Body of pancreas (tissue), 4 donors: ENCODE measurements at regions not wholly inside any gene's neighbourhood (a gene's known extent, or its start where the extent isn't known, plus 50 kb on each side); places are given as distances from the start of the nearest gene placed in this dataset.

Experiments used
- POLR2A ChIP-seq, 3 donors: fragments of 450-650 bp; IDR thresholded peaks; one replicate each; pipeline ENCODE4 v1.6.1; 2016; ENCODE audit warnings: antibody characterized with exemption in 3 of 3, mild to moderate bottlenecking in 2 of 3
- TF ChIP-seq, protein P1 (sequence below), 7 experiments: fragments of 450-650 bp in 4 of 7; fragments of 200-600 bp in 3 of 7; sonication (generic) in 3 of 7; IDR thresholded peaks; one replicate each; pipeline ENCODE4 v1.5.1; 2016 to 2019; ENCODE audit warnings: antibody characterized with exemption in 7 of 7

DNA sequence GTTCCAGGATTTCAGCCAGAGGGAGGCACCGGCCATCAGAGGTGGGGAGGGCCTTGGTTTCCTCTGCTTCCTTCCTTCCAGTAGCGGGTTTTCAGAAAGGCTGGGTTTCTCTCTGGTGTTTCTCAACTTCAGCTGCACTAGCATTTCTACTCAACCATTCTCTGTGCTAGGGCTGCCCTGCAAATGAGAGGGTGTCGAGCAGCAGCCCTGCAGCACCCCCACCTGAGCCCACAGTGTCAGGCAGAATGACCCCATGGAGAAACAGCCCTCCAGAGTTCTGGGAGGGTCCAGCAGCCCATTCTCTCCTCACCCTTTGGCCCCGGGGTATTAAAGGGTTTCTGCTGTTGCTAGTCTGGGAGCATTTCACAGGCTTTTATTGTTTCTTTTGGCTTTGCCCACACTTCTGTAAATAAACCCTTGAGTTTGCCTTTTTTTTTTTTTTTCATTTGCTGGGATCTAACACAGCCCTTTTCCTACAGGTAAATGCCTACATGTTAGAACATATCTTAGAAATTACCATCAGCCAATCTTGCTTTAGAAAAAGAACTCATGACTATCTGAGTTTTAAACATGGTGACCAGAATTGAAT, 151.5 kb upstream of the VIPR2 start:
- TF ChIP-seq POLR2A (IDR thresholded peaks at IDR 0.05): no peak
- TF ChIP-seq, protein P1, sequence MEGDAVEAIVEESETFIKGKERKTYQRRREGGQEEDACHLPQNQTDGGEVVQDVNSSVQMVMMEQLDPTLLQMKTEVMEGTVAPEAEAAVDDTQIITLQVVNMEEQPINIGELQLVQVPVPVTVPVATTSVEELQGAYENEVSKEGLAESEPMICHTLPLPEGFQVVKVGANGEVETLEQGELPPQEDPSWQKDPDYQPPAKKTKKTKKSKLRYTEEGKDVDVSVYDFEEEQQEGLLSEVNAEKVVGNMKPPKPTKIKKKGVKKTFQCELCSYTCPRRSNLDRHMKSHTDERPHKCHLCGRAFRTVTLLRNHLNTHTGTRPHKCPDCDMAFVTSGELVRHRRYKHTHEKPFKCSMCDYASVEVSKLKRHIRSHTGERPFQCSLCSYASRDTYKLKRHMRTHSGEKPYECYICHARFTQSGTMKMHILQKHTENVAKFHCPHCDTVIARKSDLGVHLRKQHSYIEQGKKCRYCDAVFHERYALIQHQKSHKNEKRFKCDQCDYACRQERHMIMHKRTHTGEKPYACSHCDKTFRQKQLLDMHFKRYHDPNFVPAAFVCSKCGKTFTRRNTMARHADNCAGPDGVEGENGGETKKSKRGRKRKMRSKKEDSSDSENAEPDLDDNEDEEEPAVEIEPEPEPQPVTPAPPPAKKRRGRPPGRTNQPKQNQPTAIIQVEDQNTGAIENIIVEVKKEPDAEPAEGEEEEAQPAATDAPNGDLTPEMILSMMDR (IDR thresholded peaks at IDR 0.05): no peak
